Epidermal melanocyte (primary cell): ENCODE measurements at regions not wholly inside any gene's neighbourhood (a gene's known extent, or its start where the extent isn't known, plus 50 kb on each side); places are given as distances from the start of the nearest gene placed in this dataset.

Experiments
- DNase-seq: peaks from one replicate; pipeline ENCODE4 v3.0.0; 2011; ENCODE audit warnings: low spot score; ENCODE audit not compliant: insufficient read length

GRCh38 chr2:212945526-212945925 lies 205.9 kb downstream of the IKZF2 start:
- DNase-seq: no peak

GRCh38 chr2:212943351-212943750 lies 208.1 kb downstream of the IKZF2 start:
- no peak for DNase-seq

GRCh38 chr2:212941361-212941760 lies 210.1 kb downstream of the IKZF2 start:
- no peak for DNase-seq

DNA sequence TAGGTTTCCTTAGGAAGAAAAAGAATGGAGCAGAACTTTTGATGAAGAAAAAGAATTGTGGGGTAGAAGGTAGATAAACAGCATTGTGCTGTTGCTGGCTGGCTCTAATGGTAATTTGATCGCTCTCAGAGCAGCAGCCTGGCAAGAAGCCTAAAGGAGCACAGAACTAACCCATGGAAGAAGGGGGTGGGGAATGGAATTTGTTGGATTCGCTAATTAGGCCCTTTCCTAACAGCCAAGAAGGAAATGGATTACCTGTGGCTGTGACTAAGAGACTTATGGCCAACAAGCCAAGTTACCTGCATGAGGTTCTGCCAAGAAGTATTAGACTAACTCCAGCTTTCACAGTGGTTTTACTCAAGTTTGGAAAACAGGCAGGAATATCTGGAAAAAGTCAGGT lies 210.6 kb downstream of the IKZF2 start:
- DNase-seq: no peak

DNA sequence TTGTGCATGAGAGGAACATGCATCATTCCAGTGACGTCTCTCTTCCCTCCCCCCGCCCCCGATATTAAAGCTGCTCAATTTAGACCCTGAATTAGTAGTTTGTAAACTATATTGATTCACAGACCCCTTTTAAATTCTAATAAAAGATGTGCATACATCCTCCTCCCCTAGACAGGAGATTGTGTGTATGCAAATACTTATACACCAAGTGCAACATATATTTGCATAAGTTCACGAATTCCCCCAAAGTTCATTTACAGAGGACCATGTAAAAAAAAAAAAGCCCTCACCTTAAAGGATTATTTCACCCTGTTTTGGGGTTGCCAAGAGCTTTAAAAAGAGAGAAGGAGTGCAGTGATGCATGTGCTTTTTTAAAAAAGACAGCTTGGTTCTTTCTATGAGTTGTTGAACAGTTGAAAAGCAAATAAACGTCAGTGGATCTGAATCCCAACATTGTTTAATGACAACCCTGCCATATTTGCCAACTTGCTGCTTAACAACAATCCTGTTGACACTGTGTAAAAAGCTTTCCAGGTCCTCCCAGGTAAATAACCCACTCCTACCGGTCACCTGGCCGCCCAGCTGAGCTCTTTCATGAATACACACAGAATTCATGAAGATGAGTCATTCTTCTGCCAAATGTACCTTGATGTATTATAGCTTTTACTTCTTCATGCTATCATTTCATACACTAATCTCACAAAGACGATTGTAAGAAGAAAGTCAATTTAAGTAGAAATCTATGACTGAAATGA lies 211.5 kb downstream of the IKZF2 start:
- DNase-seq: no peak

DNA sequence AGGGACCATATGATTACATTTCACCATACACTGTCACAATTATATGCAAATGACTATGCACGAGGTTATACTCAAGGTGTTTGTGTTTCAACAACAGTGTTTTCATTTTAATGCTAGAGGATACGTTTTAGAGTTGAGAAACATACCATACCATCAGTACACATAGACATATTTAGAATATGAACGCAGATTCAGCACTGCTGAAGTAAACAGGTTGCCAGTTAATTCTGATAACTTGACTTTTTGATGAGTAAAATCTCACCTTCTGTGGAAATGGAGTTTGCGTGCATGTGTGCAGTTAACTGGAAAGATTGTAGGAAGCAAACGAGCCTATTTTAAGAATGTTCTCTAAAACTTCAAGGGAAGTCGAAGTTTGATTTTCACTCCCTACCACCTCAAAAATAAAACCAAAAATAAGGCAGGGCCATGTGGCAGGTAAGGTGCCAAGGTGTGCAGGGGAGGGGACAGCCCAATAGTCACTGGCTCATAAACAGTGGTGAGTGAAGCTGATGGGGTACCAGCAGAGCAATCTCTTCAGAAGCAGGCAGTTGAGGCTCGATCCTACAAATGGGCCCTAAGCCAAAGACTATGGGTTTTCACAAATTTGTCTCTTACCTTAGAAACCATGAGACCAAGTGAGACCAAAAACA lies 213.1 kb downstream of the IKZF2 start:
- DNase-seq: no peak

- no peak for DNase-seq
Measured at GRCh38 chr2:212936572-212936971, 214.8 kb downstream of the IKZF2 start.

DNA sequence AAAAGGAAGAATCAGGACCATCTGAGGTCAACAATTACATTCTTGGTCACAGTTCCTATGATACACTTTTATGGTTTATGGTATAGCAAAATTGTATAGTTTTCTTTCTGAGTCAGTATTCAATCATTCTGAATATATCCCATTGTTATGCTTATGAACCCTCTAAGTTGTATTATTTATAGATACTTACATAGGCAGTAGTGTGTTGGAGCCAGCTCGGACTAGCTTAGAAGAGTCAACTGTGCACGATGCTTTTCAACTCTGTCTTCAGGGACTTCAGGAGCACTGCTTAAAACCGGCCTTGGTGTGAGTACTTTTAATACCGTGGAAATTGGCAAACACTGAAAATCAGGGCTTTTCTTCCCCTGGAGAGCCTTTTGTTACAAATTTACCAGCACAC lies 215.7 kb downstream of the IKZF2 start:
- no peak for DNase-seq

DNA sequence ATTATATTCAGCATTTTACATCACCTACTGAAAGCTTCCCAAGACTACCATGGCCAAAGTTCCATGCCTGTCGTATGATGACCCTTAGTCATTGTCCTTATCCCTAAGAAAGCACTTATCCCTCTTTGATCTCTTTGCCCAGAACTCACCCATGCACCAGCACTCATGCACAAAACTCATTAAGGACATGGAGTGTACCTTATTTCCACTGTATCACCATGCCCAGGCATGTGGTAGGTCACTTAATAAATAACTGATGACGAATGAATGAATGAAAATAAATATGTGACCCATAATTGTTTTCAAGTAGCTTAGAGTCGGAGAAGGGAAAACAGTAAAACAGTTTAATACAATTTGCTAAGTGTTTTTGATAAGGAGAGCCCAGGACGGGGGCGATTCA lies 220.1 kb downstream of the IKZF2 start:
- DNase-seq: no peak

DNA sequence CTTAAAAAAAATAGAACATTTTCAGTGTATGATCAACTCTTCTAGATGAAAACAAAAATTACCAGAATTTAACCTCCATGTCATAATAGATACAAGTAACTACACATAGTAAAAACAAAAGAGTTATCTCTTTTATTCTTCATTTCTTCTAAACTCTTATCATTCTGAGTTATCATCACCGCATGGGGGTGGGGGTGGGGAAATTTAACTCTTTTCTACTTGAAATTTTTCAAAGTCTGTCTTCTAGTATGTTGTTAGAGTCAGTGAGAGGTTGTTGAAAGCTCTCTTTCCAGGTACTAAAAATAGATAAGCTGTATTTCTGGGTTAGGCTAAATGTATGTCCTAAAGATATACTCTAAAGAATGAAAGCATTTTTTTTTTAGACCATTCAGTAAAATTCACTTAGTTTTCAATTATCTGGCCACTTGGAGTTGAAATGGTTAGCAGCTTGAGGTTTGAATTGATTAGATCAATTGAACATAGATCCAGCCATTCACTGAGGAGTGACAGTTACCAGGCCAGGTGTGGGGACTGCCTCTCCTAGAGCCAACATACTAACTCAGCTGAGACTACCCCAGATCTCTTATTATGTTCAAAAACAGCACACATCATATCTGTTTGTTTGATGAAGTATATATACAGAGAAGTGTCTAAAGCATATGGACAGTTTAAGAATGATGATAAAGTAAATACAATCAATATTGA lies 220.7 kb downstream of the IKZF2 start:
- no peak for DNase-seq

DNA sequence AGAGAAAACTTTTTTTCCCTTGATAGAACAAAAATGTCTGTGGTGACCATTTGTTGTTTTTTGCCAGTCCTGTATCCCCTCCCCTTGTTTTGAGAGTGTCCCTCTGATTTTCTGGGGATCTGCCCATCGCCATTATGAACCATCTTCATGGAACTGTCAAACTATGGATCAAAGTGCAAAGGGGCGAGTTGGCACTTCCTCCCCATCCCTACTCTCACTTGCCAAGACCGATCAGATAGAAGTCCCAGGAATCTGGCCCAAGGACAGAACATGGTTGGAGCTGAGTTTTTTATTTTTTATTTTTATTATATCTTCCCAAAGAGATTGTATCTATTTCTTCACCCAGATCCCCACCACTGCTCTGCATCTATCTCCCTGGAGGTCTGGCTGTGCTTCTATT lies 221.4 kb downstream of the IKZF2 start:
- DNase-seq: no peak

GRCh38 chr2:212929116-212929515 lies 222.3 kb downstream of the IKZF2 start:
- DNase-seq: no peak

- no peak for DNase-seq
Measured at GRCh38 chr2:212928681-212929080, 222.7 kb downstream of the IKZF2 start.

- DNase-seq: no peak
Measured at GRCh38 chr2:212926940-212927339, 224.5 kb downstream of the IKZF2 start.

- DNase-seq: no peak
Measured at GRCh38 chr2:212923393-212923792, 228.0 kb downstream of the IKZF2 start.

GRCh38 chr2:212922701-212923100 lies 228.7 kb downstream of the IKZF2 start:
- DNase-seq: no peak

DNA sequence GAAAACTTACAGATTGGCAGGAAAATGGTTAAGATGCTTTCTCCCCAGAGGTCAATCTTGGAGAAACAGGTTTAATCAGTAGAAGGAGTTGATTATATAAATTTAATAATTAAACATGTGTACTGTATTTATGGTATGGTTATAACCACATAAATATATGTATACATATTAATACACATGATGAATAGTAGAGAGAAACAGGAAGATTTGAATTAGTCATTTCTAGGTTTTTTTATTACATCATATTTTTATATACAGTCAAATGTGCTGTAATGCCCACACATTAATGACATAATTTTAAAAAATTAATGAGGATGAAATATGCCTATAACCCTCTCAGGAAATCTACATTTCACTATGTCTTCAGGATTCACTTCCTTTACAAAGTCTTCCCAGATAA lies 229.7 kb downstream of the IKZF2 start:
- no peak for DNase-seq

DNA sequence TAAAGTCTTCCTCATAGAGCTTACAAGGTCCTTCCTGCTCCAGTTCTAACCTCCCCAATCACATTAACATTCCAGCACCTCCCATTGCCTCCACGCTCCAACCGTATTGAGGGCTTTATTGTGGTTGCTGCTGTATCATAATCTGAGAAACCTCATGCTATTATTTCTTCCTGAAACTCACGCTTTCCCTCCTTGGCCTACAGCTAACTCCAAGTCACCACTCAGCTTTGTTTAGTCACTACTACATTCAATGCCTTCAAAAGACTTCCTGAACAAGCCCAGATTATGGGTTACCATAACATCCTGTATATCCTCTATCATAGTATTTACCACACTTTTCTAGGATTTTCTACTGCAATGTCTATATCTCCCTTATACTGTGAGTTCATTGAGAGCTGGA lies 230.4 kb downstream of the IKZF2 start:
- no peak for DNase-seq

GRCh38 chr2:212919238-212919637 lies 232.2 kb downstream of the IKZF2 start:
- no peak for DNase-seq

GRCh38 chr2:212918336-212918735 lies 233.1 kb downstream of the IKZF2 start:
- no peak for DNase-seq

DNA sequence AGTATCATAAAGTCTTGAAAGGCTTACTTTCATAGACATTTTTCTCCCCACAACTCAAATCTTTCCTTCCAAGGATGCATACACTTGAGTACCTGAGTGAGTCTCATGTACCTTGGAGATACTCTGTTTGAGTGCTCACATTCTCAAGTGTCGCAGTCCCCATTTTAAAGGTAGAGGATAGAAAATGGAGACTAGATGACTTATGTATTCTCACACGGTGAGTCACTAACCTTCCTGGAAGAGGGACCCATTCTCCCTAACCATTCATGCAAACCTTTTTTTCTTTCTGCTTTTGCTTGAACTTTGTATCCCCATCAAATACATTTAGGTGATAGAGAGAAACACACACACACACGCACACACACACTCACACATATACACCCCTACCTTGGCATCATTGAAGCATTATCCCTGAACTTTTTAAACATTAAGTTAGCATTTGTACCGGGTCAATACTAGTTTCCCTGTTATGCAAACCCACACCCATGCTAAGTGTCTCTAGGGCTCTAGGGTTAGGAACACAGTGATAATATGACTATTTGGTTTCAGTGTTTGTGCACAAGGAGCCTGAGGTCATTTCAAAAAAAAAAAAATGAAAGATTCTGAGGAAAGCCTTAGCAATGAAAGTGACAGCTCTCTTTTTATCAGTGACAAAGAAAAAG lies 236.2 kb downstream of the IKZF2 start:
- no peak for DNase-seq

DNA sequence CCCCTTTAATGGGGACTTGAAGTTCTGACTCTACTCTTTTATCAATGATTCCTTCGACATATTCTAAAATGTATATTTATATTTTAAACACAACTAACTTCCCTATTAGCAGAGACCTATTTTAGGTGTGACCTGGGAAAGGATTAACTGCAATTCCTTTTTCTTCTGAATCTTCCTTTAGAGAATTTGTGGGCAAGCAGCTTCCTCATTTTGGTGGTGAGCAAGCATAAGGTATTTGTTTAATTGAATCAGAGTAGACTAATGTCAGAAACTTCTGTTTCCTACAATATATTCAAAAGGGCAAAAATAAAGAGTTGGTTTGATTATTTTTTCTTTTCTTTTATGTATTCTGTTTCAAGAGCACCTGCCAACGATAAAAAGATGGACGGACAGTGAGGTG lies 237.0 kb downstream of the IKZF2 start:
- no peak for DNase-seq
